ENCODE measurements at regions not wholly inside any gene's neighbourhood (a gene's known extent, or its start where the extent isn't known, plus 50 kb on each side); places are given as distances from the start of the nearest gene placed in this dataset.
"Not testable (repeated sequence)": the region's sequence is repeated elsewhere in the genome, so short reads cannot be mapped to it uniquely, and the experiment has no call there.

GRCh38 chr13:62473944-62474237, 1058.2 kb upstream of the PCDH20 start:
- no peak for DNase-seq (ENCODE audit: extremely low spot score, unreplicated experiment)
- H3K4me3 Mint-ChIP-seq (ENCODE audit: unreplicated experiment) = no peak overlapping the region
- TF ChIP-seq CTCF (IDR thresholded peaks at IDR 0.05) = no peak
- no peak overlapping the region for H3K27ac Mint-ChIP-seq (ENCODE audit: unreplicated experiment)
- H3K9me3 Mint-ChIP-seq (ENCODE audit: unreplicated experiment) = no peaks in the 10 kb centered on the region
- no peaks in the 10 kb centered on the region for H3K27me3 Mint-ChIP-seq (ENCODE audit: unreplicated experiment)
- H3K36me3 Mint-ChIP-seq (ENCODE audit: unreplicated experiment) = no peaks in the 10 kb centered on the region
- no peaks in the 10 kb centered on the region for H3K4me1 Mint-ChIP-seq (ENCODE audit: unreplicated experiment)

GRCh38 chr13:62473190-62473943, 1057.7 kb upstream of the PCDH20 start:
- no peaks in the 10 kb centered on the region for H3K36me3 Mint-ChIP-seq (ENCODE audit: unreplicated experiment)
- H3K4me3 Mint-ChIP-seq (ENCODE audit: unreplicated experiment) = no peak overlapping the region
- H3K4me1 Mint-ChIP-seq (ENCODE audit: unreplicated experiment) = no peaks in the 10 kb centered on the region
- H3K9me3 Mint-ChIP-seq (ENCODE audit: unreplicated experiment) = no peaks in the 10 kb centered on the region
- TF ChIP-seq CTCF (IDR thresholded peaks at IDR 0.05) = no peak
- no peak for DNase-seq (ENCODE audit: extremely low spot score, unreplicated experiment)
- H3K27me3 Mint-ChIP-seq (ENCODE audit: unreplicated experiment) = no peaks in the 10 kb centered on the region
- no peak overlapping the region for H3K27ac Mint-ChIP-seq (ENCODE audit: unreplicated experiment)

GRCh38 chr13:62453761-62454160, 1038.1 kb upstream of the PCDH20 start:
- Mint-ChIP-seq H3K9me3 (ENCODE audit: unreplicated experiment) (no peaks in the 10 kb centered on the region), H3K4me1 (ENCODE audit: unreplicated experiment) (no peaks in the 10 kb centered on the region), H3K27me3 (ENCODE audit: unreplicated experiment) (no peaks in the 10 kb centered on the region), H3K36me3 (ENCODE audit: unreplicated experiment) (no peaks in the 10 kb centered on the region), H3K4me3 (ENCODE audit: unreplicated experiment) (no peak overlapping the region), H3K27ac (ENCODE audit: unreplicated experiment) (no peak overlapping the region)
- no peak for TF ChIP-seq CTCF (IDR thresholded peaks at IDR 0.05)
- DNase-seq (ENCODE audit: extremely low spot score, unreplicated experiment) = no peak

GRCh38 chr13:62450759-62451158, 1035.1 kb upstream of the PCDH20 start:
- DNase-seq (ENCODE audit: extremely low spot score, unreplicated experiment) = no peak
- no peak overlapping the region for H3K27ac Mint-ChIP-seq (ENCODE audit: unreplicated experiment)
- no peak for TF ChIP-seq CTCF (IDR thresholded peaks at IDR 0.05)
- no peaks in the 10 kb centered on the region for H3K4me1 Mint-ChIP-seq (ENCODE audit: unreplicated experiment)
- no peak overlapping the region for H3K4me3 Mint-ChIP-seq (ENCODE audit: unreplicated experiment)
- H3K36me3 Mint-ChIP-seq (ENCODE audit: unreplicated experiment) = no peaks in the 10 kb centered on the region
- no peaks in the 10 kb centered on the region for H3K9me3 Mint-ChIP-seq (ENCODE audit: unreplicated experiment)
- H3K27me3 Mint-ChIP-seq (ENCODE audit: unreplicated experiment) = no peaks in the 10 kb centered on the region

- H3K27ac Mint-ChIP-seq (ENCODE audit: unreplicated experiment); H3K9me3 Mint-ChIP-seq (ENCODE audit: unreplicated experiment); H3K36me3 Mint-ChIP-seq (ENCODE audit: unreplicated experiment); H3K4me3 Mint-ChIP-seq (ENCODE audit: unreplicated experiment); H3K4me1 Mint-ChIP-seq (ENCODE audit: unreplicated experiment); DNase-seq (ENCODE audit: extremely low spot score, unreplicated experiment); H3K27me3 Mint-ChIP-seq (ENCODE audit: unreplicated experiment): not testable (repeated sequence)
These were observed 1032.2 kb upstream of the PCDH20 start for GRCh38 chr13:62447771-62448382.
